C4-2B (cell line): ENCODE measurements at regions not wholly inside any gene's neighbourhood (a gene's known extent, or its start where the extent isn't known, plus 50 kb on each side); places are given as distances from the start of the nearest gene placed in this dataset.

Experiments
- ZFX ChIP-seq: fragments of 450-650 bp; IDR thresholded peaks from 2 replicates; pipeline ENCODE4 v1.6.1; 2017
- TF ChIP-seq, protein P1 (sequence below): fragments of 450-650 bp; conservative IDR thresholded peaks from 2 replicates; pipeline ENCODE4 v1.5.1; 2017; ENCODE audit warnings: mild to moderate bottlenecking

DNA sequence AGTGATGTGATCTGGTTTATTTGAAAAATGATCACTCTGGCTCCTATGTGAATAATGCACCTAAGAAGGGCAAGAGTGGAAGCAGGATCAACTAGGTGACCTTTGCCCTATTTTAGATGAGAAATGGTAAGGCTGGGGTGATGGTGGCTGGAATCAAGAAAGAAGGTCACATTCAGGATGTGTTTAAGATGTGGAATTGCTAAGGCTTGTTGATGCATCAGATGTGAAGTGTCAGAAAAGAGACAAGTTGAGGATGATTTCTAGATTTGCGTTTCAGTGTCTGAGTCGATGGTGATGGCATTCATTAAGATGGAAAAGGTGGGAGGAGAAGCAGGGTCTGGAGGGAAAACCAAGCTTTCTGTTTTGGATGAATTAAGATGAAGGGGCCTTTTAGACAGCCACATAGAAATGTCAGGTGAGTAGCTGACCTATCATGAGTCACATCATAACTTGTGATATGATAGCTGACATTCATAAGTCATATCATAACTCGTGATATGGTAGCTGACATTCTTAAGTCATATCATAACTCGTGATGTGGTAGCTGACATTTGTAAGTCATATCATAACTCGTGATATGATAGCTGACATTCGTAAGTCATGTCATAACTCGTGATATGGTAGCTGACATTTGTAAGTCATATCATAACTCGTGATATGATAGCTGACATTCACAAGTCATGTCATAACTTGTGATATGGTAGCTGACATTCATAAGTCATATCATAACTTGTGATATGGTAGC is 101.2 kb upstream of the SEC11C start:
- TF ChIP-seq, protein P1, sequence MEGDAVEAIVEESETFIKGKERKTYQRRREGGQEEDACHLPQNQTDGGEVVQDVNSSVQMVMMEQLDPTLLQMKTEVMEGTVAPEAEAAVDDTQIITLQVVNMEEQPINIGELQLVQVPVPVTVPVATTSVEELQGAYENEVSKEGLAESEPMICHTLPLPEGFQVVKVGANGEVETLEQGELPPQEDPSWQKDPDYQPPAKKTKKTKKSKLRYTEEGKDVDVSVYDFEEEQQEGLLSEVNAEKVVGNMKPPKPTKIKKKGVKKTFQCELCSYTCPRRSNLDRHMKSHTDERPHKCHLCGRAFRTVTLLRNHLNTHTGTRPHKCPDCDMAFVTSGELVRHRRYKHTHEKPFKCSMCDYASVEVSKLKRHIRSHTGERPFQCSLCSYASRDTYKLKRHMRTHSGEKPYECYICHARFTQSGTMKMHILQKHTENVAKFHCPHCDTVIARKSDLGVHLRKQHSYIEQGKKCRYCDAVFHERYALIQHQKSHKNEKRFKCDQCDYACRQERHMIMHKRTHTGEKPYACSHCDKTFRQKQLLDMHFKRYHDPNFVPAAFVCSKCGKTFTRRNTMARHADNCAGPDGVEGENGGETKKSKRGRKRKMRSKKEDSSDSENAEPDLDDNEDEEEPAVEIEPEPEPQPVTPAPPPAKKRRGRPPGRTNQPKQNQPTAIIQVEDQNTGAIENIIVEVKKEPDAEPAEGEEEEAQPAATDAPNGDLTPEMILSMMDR = no peak
- no peak for TF ChIP-seq ZFX
